Right ventricle myocardium inferior (tissue), 1 donor: ENCODE measurements at regions not wholly inside any gene's neighbourhood (a gene's known extent, or its start where the extent isn't known, plus 50 kb on each side); places are given as distances from the start of the nearest gene placed in this dataset.

Experiments
- ATAC-seq: fragments of 200-7000 bp; cut with Tn5 transposase; one replicate; pipeline ENCODE4 v1.9.1; 2020; ENCODE audit warnings: mild to moderate bottlenecking, moderate library complexity
- DNase-seq: peaks from one replicate; pipeline ENCODE4 v3.0.0; 2021; ENCODE audit errors: missing footprints
- intact Hi-C: fragments of 100-400 bp; cut with DNase I; formaldehyde crosslinking; loops from one replicate; pipeline ENCODE4 v1.11.0; 2022
- donor health status: DM: no; HTN: yes; CAD: no; lungs with severe emphysema.

- ATAC-seq, result no peak
- intact Hi-C loops, result no loop called here
- DNase-seq, result no peak
Observed at GRCh38 chr5:4359847-4360246, 764.2 kb downstream of the IRX1 start.

- no peak for ATAC-seq
- intact Hi-C loops, result no loop called here
- no peak for DNase-seq
Observed at GRCh38 chr5:4361753-4362152, 766.1 kb downstream of the IRX1 start.

GRCh38 chr5:4362411-4362810, 766.8 kb downstream of the IRX1 start:
- intact Hi-C loops, result no loop called here
- DNase-seq (no peak), ATAC-seq (no peak)

GRCh38 chr5:4363045-4363444, 767.4 kb downstream of the IRX1 start:
- ATAC-seq, result no peak
- intact Hi-C loops, result no loop called here

GRCh38 chr5:4366628-4367027, 771.0 kb downstream of the IRX1 start:
- intact Hi-C loops, result no loop called here
- ATAC-seq, result no peak
- no peak for DNase-seq

More at GRCh38 chr5:4363045-4363444, 767.4 kb downstream of the IRX1 start:
- DNase-seq, result no peak

GRCh38 chr5:4370218-4370617, 769.9 kb upstream of the ADAMTS16 start:
- DNase-seq (no peak), ATAC-seq (no peak)
- intact Hi-C loops, result no loop called here

- DNase-seq (no peak), ATAC-seq (no peak)
- intact Hi-C loops, result no loop called here
Observed at GRCh38 chr5:4372481-4372880, 767.6 kb upstream of the ADAMTS16 start.

GRCh38 chr5:4373051-4373820, 766.9 kb upstream of the ADAMTS16 start:
- intact Hi-C loops, result no loop called here
- ATAC-seq, result no peak

GRCh38 chr5:4374866-4375265, 765.3 kb upstream of the ADAMTS16 start:
- intact Hi-C loops, result no loop called here
- DNase-seq, result no peak
- no peak for ATAC-seq

More at GRCh38 chr5:4373051-4373820, 766.9 kb upstream of the ADAMTS16 start:
- no peak for DNase-seq

GRCh38 chr5:4375640-4376039, 764.5 kb upstream of the ADAMTS16 start:
- intact Hi-C loops, result no loop called here
- ATAC-seq, result no peak

GRCh38 chr5:4383102-4383501, 757.0 kb upstream of the ADAMTS16 start:
- intact Hi-C loops, result no loop called here
- no peak for ATAC-seq

More at GRCh38 chr5:4375640-4376039, 764.5 kb upstream of the ADAMTS16 start:
- DNase-seq, result no peak

GRCh38 chr5:4383518-4384198, 756.5 kb upstream of the ADAMTS16 start:
- DNase-seq (no peak), ATAC-seq (no peak)
- intact Hi-C loops, result no loop called here

More at GRCh38 chr5:4383102-4383501, 757.0 kb upstream of the ADAMTS16 start:
- no peak for DNase-seq

- DNase-seq (no peak), ATAC-seq (no peak)
- intact Hi-C loops, result no loop called here
Observed at GRCh38 chr5:4384649-4385048, 755.5 kb upstream of the ADAMTS16 start.

- intact Hi-C loops, result no loop called here
- ATAC-seq (no peak), DNase-seq (no peak)
Observed at GRCh38 chr5:4386152-4386551, 754.0 kb upstream of the ADAMTS16 start.

GRCh38 chr5:4387290-4387689, 752.8 kb upstream of the ADAMTS16 start:
- intact Hi-C loops, result no loop called here
- no peak for DNase-seq
- no peak for ATAC-seq

- ATAC-seq, result no peak
- no peak for DNase-seq
- intact Hi-C loops, result no loop called here
Observed at GRCh38 chr5:4395752-4396151, 744.4 kb upstream of the ADAMTS16 start.

- ATAC-seq (no peak), DNase-seq (no peak)
- intact Hi-C loops, result no loop called here
Observed at GRCh38 chr5:4405614-4406219, 734.4 kb upstream of the ADAMTS16 start.

- DNase-seq, result no peak
- intact Hi-C loops, result no loop called here
- no peak for ATAC-seq
Observed at GRCh38 chr5:4410151-4410550, 730.0 kb upstream of the ADAMTS16 start.

- DNase-seq, result no peak
- ATAC-seq, result no peak
- intact Hi-C loops, result no loop called here
Observed at GRCh38 chr5:4411664-4412063, 728.5 kb upstream of the ADAMTS16 start.

- ATAC-seq, result no peak
- intact Hi-C loops, result no loop called here
- DNase-seq, result no peak
Observed at GRCh38 chr5:4413996-4414395, 726.1 kb upstream of the ADAMTS16 start.
